ENCODE measurements at regions not wholly inside any gene's neighbourhood (a gene's known extent, or its start where the extent isn't known, plus 50 kb on each side); places are given as distances from the start of the nearest gene placed in this dataset.

DNA sequence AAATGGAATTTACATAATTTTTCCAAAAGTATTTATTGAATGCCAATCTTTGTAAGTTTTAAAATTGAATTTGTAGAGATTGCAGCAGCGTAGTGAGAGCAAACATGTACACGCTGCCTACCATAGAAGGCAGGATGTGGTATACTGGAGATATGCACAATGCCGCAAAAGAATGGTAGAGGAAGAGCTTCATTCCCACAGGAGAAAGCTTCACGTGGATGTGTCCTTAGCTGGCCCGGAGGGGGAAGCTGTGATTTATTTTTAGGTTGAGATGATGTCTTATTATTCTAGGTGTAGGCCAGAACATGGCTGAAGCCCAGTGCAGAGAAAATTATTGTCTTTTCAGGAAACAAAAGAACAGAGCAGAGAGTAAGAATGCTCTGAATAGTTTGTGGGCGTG lies 743.3 kb upstream of the BCHE start:
- no peak overlapping the region for H3K4me2 ChIP-seq (ENCODE audit: insufficient read depth, low read length)
- H3K27ac ChIP-seq (ENCODE audit: extremely low read depth, low read depth, low read length), result no peak overlapping the region
- no peaks in the 10 kb centered on the region for H3K4me1 ChIP-seq (replicated peaks in 1 of 2; ENCODE audit: control insufficient read depth in 2 of 2, insufficient read depth in 2 of 2, low read length in 2 of 2)
- no peaks in the 10 kb centered on the region for H3K27me3 ChIP-seq (ENCODE audit: control insufficient read depth in 2 of 2, insufficient read depth in 2 of 2, low read length in 2 of 2)
- H3K9ac ChIP-seq (ENCODE audit: insufficient read depth in 1 of 2, low read depth in 2 of 2, low read length in 2 of 2), result no peak overlapping the region
- ChIA-PET POLR2A (no interaction called here), CTCF (ENCODE audit: low intra/inter-chr PET ratio) (no interaction called here)
- TF ChIP-seq ZNF217 (CRISPR knock-in tag; IDR thresholded peaks at IDR 0.05) (no peak), ZKSCAN8 (CRISPR knock-in tag; IDR thresholded peaks at IDR 0.05) (no peak), TAF15 (IDR thresholded peaks at IDR 0.05; ENCODE audit: low read depth, low read length) (no peak), ELF2 (CRISPR knock-in tag; IDR thresholded peaks at IDR 0.05) (no peak), ZSCAN32 (CRISPR knock-in tag; IDR thresholded peaks at IDR 0.05) (no peak), RB1 (IDR thresholded peaks at IDR 0.05; ENCODE audit: low read depth) (no peak), ZNF57 (CRISPR knock-in tag; IDR thresholded peaks at IDR 0.05) (no peak), SRF (CRISPR knock-in tag; IDR thresholded peaks at IDR 0.05) (no peak), TARDBP (IDR thresholded peaks at IDR 0.05) (no peak), ZC3H8 (IDR thresholded peaks at IDR 0.05) (no peak), MTF1 (CRISPR knock-in tag; IDR thresholded peaks at IDR 0.05; ENCODE audit: borderline replicate concordance) (no peak)
- TF ChIP-seq, protein P1, sequence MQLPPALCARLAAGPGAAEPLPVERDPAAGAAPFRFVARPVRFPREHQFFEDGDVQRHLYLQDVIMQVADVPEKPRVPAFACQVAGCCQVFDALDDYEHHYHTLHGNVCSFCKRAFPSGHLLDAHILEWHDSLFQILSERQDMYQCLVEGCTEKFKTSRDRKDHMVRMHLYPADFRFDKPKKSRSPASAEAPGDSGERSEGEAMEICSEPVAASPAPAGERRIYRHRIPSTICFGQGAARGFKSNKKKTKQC (CRISPR knock-in tag; IDR thresholded peaks at IDR 0.05), result no peak
- FAIRE-seq (no peak), DNase-seq (ENCODE audit: extremely low read depth in 1 of 4, low spot score in 3 of 4) (no peak), ATAC-seq (no peak)
- no peaks in the 10 kb centered on the region for H3K9me3 ChIP-seq (replicated peaks; ENCODE audit: control insufficient read depth, insufficient read depth, low read depth, low read length)
- BruUV-seq (replicated peaks), result no TSS peak
- no peaks in the 10 kb centered on the region for H4K20me1 ChIP-seq (replicated peaks; ENCODE audit: control insufficient read depth, insufficient read depth, low read length)
- H3K9me1 ChIP-seq (ENCODE audit: control insufficient read depth, insufficient read depth, low read length), result no peaks in the 10 kb centered on the region
- no peaks in the 10 kb centered on the region for H3K36me3 ChIP-seq (ENCODE audit: control insufficient read depth, insufficient read depth, low read length)
- in situ Hi-C loops (cut with MboI), result no loop called here
- no peak overlapping the region for H2AFZ ChIP-seq (ENCODE audit: low read depth, low read length)
- 0% methylated on average over 6 of the region's 6 CpGs for WGBS (ENCODE audit: insufficient coverage, low coverage, missing lambda C conversion rate)
- intact Hi-C loops (cut with micrococcal nuclease), result no loop called here
- H3K4me3 ChIP-seq, result no peak overlapping the region
- no peaks in the 10 kb centered on the region for H3K79me2 ChIP-seq (ENCODE audit: control insufficient read depth, insufficient read depth, low read length)

Data from K562 (cell line).